WI38 (cell line): ENCODE measurements at regions not wholly inside any gene's neighbourhood (a gene's known extent, or its start where the extent isn't known, plus 50 kb on each side); places are given as distances from the start of the nearest gene placed in this dataset.

Source experiments
- H3K4me3 ChIP-seq: 2 replicates; pipeline ENCODE4 v1.5.1; 2011; ENCODE audit warnings: low read depth, mild to moderate bottlenecking, control low read depth, low read length
- TF ChIP-seq, protein P1 (sequence below): IDR thresholded peaks from 2 replicates; pipeline ENCODE4 v1.5.1; 2012; ENCODE audit warnings: low read depth, mild to moderate bottlenecking, control low read depth, low read length

- H3K4me3 ChIP-seq: no peak overlapping the region
- TF ChIP-seq, protein P1, sequence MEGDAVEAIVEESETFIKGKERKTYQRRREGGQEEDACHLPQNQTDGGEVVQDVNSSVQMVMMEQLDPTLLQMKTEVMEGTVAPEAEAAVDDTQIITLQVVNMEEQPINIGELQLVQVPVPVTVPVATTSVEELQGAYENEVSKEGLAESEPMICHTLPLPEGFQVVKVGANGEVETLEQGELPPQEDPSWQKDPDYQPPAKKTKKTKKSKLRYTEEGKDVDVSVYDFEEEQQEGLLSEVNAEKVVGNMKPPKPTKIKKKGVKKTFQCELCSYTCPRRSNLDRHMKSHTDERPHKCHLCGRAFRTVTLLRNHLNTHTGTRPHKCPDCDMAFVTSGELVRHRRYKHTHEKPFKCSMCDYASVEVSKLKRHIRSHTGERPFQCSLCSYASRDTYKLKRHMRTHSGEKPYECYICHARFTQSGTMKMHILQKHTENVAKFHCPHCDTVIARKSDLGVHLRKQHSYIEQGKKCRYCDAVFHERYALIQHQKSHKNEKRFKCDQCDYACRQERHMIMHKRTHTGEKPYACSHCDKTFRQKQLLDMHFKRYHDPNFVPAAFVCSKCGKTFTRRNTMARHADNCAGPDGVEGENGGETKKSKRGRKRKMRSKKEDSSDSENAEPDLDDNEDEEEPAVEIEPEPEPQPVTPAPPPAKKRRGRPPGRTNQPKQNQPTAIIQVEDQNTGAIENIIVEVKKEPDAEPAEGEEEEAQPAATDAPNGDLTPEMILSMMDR: no peak
Measured at GRCh38 chr6:164861967-164862366, 447.4 kb downstream of the C6orf118 start.

GRCh38 chr6:164859816-164860215 is 449.6 kb downstream of the C6orf118 start:
- no peak overlapping the region for H3K4me3 ChIP-seq
- TF ChIP-seq, protein P1: no peak

- H3K4me3 ChIP-seq: no peak overlapping the region
- TF ChIP-seq, protein P1: no peak
Measured at GRCh38 chr6:164856138-164856537, 453.3 kb downstream of the C6orf118 start.

GRCh38 chr6:164855281-164855680 is 454.1 kb downstream of the C6orf118 start:
- TF ChIP-seq, protein P1: no peak
- no peak overlapping the region for H3K4me3 ChIP-seq

DNA sequence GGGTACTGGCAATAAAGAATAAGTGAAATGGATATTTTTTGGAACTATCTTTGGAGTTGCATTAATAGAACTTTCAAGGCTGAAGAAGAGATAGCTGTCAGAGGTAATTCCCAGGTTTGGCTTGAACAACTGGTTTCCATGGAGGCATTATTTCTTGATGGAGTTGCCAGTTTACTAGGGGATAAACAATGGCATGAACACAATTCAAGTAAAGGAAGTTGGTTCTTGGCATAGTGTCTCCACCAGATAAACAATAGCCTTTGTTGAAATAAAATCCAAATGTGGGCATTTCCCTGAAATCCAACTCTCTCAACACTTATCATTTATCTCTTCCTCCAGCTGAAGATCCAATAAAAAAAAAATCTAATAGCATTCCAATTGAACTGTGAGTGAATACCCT is 454.9 kb downstream of the C6orf118 start:
- no peak overlapping the region for H3K4me3 ChIP-seq
- TF ChIP-seq, protein P1: no peak

- TF ChIP-seq, protein P1: no peak
- H3K4me3 ChIP-seq: no peak overlapping the region
Measured at GRCh38 chr6:164845773-164846172, 463.6 kb downstream of the C6orf118 start.

DNA sequence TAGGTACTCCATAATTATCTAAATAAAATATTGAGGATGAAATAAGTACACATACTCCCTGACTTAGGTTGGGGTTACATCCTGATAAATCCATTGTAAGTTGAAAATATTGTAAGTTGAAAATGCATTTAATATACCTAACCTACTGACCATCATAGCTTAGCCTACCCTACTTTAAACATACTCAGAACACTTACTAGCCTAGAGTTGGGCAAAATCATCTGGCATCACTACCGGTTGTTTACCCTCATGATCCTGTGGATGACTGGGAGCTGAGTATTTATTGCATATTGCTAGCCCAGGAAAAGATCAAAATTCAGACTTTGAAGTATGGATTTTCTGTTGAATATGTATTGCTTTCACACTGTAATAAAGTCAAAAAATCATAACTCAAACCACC is 467.3 kb downstream of the C6orf118 start:
- H3K4me3 ChIP-seq: no peak overlapping the region
- TF ChIP-seq, protein P1: no peak
